Esophagus muscularis mucosa (tissue), 4 donors: ENCODE measurements at regions not wholly inside any gene's neighbourhood (a gene's known extent, or its start where the extent isn't known, plus 50 kb on each side); places are given as distances from the start of the nearest gene placed in this dataset.

Experiments used
- EP300 ChIP-seq: sonication (generic); formaldehyde crosslinking; IDR thresholded peaks from one replicate; pipeline ENCODE4 v1.6.1; 2017; ENCODE audit warnings: antibody characterized with exemption
- POLR2A ChIP-seq: fragments of 450-650 bp; IDR thresholded peaks from one replicate; pipeline ENCODE4 v1.6.1; 2017; ENCODE audit warnings: antibody characterized with exemption, moderate library complexity, mild to moderate bottlenecking, low read depth
- POLR2AphosphoS5 ChIP-seq, 2 donors: sonication (generic); formaldehyde crosslinking; IDR thresholded peaks; one replicate each; pipeline ENCODE4 v1.6.1; 2017; ENCODE audit warnings: antibody characterized with exemption in 2 of 2
- TF ChIP-seq, protein P1 (sequence below), 3 experiments: fragments of 200-600 bp in 2 of 3; fragments of 450-650 bp in 1 of 3; sonication (generic) in 2 of 3; IDR thresholded peaks; one replicate each; pipeline ENCODE4 v1.5.1; 2017 to 2019; ENCODE audit warnings: antibody characterized with exemption in 3 of 3, mild to moderate bottlenecking in 2 of 3, moderate library complexity in 1 of 3

DNA sequence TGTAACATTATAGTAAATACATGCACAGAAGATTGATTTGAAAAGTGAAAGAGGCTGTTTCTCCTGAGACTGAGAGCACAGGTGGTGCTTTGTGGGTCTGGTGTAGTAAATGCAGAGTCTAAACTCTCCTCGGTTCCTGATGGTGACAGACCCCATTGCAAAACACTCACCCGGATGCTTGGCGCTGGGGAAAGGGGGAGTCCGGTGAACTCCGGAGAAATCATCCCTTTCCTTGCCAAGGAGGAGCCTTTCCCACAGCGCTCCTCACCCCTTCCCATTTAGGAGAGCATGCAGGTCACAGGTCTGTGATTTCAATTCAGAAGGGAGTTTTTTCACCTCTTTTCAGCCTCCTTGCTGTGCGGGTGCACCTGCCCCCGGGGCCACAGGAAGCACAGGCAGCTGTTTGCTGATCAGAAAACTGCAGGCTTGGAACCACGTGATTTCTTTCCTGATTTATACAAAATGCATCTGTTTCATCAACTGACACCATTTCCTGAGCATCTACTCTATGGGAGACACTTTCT lies 75.6 kb upstream of the LYZL2 start:
- no peak for TF ChIP-seq POLR2A
- TF ChIP-seq POLR2AphosphoS5 (IDR thresholded peaks at IDR 0.05), result no peak
- TF ChIP-seq, protein P1, sequence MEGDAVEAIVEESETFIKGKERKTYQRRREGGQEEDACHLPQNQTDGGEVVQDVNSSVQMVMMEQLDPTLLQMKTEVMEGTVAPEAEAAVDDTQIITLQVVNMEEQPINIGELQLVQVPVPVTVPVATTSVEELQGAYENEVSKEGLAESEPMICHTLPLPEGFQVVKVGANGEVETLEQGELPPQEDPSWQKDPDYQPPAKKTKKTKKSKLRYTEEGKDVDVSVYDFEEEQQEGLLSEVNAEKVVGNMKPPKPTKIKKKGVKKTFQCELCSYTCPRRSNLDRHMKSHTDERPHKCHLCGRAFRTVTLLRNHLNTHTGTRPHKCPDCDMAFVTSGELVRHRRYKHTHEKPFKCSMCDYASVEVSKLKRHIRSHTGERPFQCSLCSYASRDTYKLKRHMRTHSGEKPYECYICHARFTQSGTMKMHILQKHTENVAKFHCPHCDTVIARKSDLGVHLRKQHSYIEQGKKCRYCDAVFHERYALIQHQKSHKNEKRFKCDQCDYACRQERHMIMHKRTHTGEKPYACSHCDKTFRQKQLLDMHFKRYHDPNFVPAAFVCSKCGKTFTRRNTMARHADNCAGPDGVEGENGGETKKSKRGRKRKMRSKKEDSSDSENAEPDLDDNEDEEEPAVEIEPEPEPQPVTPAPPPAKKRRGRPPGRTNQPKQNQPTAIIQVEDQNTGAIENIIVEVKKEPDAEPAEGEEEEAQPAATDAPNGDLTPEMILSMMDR (IDR thresholded peaks at IDR 0.05), result no peak
- TF ChIP-seq EP300, result no peak
